GM12878 (cell line): ENCODE measurements at regions not wholly inside any gene's neighbourhood (a gene's known extent, or its start where the extent isn't known, plus 50 kb on each side); places are given as distances from the start of the nearest gene placed in this dataset.

Experiments
- ATAC-seq: fragments of 200-7000 bp; cut with Tn5 transposase; 3 replicates; pipeline ENCODE4 v1.9.1; 2020; ENCODE audit warnings: mild to moderate bottlenecking, moderate library complexity
- BruUV-seq: library from RNA; stranded (reverse); fragments of 400-500 nt; replicated peaks from 2 replicates; lab custom pipeline; 2021; lab: Mats Ljungman, UMichigan
- CTCF ChIA-PET: fragments of 300-600 bp; sonication (Branson Sonifier 250); formaldehyde crosslinking; extraction: SDS; loops from one replicate; lab custom pipeline; 2021; ENCODE audit warnings: inconsistent platforms; lab: Yijun Ruan, JAX
- POLR2A ChIA-PET: fragments of 350-600 bp; formaldehyde crosslinking; extraction: SDS; loops from one replicate; lab custom pipeline; 2021; ENCODE audit warnings: inconsistent platforms; lab: Charles Lee
- RAD21 ChIA-PET: fragments of 300-600 bp; sonication (Branson Sonifier 250); formaldehyde crosslinking; loops from one replicate; lab custom pipeline; 2023; ENCODE audit warnings: antibody characterized with exemption; ENCODE audit not compliant: unreplicated experiment; lab: Charles Lee
- SMC1A ChIA-PET: fragments of 300-600 bp; sonication (Branson Sonifier 250); formaldehyde crosslinking; loops from one replicate; lab custom pipeline; 2023; ENCODE audit not compliant: unreplicated experiment, uncharacterized antibody; lab: Charles Lee
- DNase-seq: peaks from one replicate; pipeline ENCODE4 v3.0.0-alpha.2; 2011; ENCODE audit warnings: low read depth, low spot score
- FAIRE-seq: peaks from 3 replicates; lab custom pipeline; 2011; peaks lifted over from hg19 to GRCh38; lab: Jason Lieb, UNC
- H2AFZ ChIP-seq: 2 replicates; pipeline ENCODE4 v1.6.0; 2011; ENCODE audit warnings: low read depth, low read length, control low read depth; ENCODE audit not compliant: control insufficient read depth
- H3K27ac ChIP-seq: 2 replicates; pipeline ENCODE4 v1.5.1; 2011; ENCODE audit warnings: control low read depth; ENCODE audit not compliant: control insufficient read depth, insufficient read depth
- H3K27me3 ChIP-seq, 2 experiments: replicated peaks in 1 of 2; 2 replicates each; pipeline versions ENCODE4 v1.6.0 to v1.6.1; 2011; ENCODE audit warnings: low read length in 1 of 2; ENCODE audit not compliant: control insufficient read depth in 2 of 2, insufficient read depth in 2 of 2
- H3K36me3 ChIP-seq, 2 experiments: 2 replicates each; pipeline ENCODE4 v1.5.1; 2011; ENCODE audit warnings: low read length in 1 of 2; ENCODE audit not compliant: control insufficient read depth in 2 of 2, insufficient read depth in 2 of 2
- H3K4me1 ChIP-seq: 2 replicates; pipeline ENCODE4 v1.6.1; 2011; ENCODE audit warnings: mild to moderate bottlenecking, low read length, moderate library complexity, mixed read lengths; ENCODE audit not compliant: control insufficient read depth, insufficient read depth
- H3K4me2 ChIP-seq: 2 replicates; pipeline ENCODE4 v1.6.0; 2011; ENCODE audit warnings: control low read depth; ENCODE audit not compliant: control insufficient read depth, insufficient read depth
- H3K4me3 ChIP-seq: fragments of 200-600 bp; sonication (generic); 2 replicates; pipeline ENCODE4 v1.5.1; 2016
- H3K79me2 ChIP-seq: 2 replicates; pipeline ENCODE4 v1.6.0; 2011; ENCODE audit warnings: low read length; ENCODE audit not compliant: control insufficient read depth, insufficient read depth
- H3K9ac ChIP-seq: 2 replicates; pipeline ENCODE4 v1.8.0; 2011; ENCODE audit warnings: low read length, control low read depth, mixed read lengths; ENCODE audit not compliant: control insufficient read depth, insufficient read depth
- H3K9me3 ChIP-seq: replicated peaks from 3 replicates; pipeline ENCODE4 v1.5.1; 2011; ENCODE audit warnings: mild to moderate bottlenecking, low read length; ENCODE audit not compliant: control insufficient read depth, insufficient read depth
- H4K20me1 ChIP-seq: 2 replicates; pipeline ENCODE4 v1.6.0; 2011; ENCODE audit not compliant: control insufficient read depth, insufficient read depth
- ATF7 ChIP-seq: fragments of 450-650 bp; IDR thresholded peaks from 2 replicates; pipeline ENCODE4 v1.6.1; 2016; ENCODE audit warnings: low read depth, mild to moderate bottlenecking
- BCL11A ChIP-seq: IDR thresholded peaks from 2 replicates; pipeline ENCODE4 v1.6.1; 2011; ENCODE audit warnings: low read depth, low read length
- BMI1 ChIP-seq: fragments of 450-650 bp; IDR thresholded peaks from 2 replicates; pipeline ENCODE4 v1.6.1; 2016; ENCODE audit warnings: mild to moderate bottlenecking, moderate library complexity, borderline replicate concordance
- CHD4 ChIP-seq: fragments of 200-600 bp; sonication (generic); IDR thresholded peaks from 2 replicates; pipeline ENCODE4 v1.6.1; 2016; ENCODE audit warnings: mild to moderate bottlenecking
- DPF2 ChIP-seq: fragments of 450-650 bp; IDR thresholded peaks from 2 replicates; pipeline ENCODE4 v1.6.1; 2017; ENCODE audit warnings: mild to moderate bottlenecking
- EP300 ChIP-seq, 2 experiments: fragments of 150-350 bp in 1 of 2; IDR thresholded peaks; 2 replicates each; pipeline ENCODE4 v1.6.1; 2011 to 2012; ENCODE audit warnings: low read depth in 2 of 2, low read length in 2 of 2, borderline replicate concordance in 1 of 2, improper control_type of control experiment in 1 of 2, inconsistent platforms in 1 of 2; ENCODE audit not compliant: control insufficient read depth in 1 of 2
- FOS ChIP-seq: IDR thresholded peaks from 3 replicates; pipeline ENCODE4 v1.6.1; 2011; ENCODE audit warnings: borderline replicate concordance; ENCODE audit not compliant: insufficient read length; ENCODE audit errors: extremely low read depth
- HDAC6 ChIP-seq: fragments of 200-600 bp; sonication (generic); IDR thresholded peaks from one replicate; pipeline ENCODE4 v1.8.0; 2017; ENCODE audit warnings: antibody characterized with exemption; ENCODE audit not compliant: unreplicated experiment
- IRF4 ChIP-seq: IDR thresholded peaks from 2 replicates; pipeline ENCODE4 v1.6.1; 2011; ENCODE audit warnings: low read depth, low read length
- JUNB ChIP-seq: IDR thresholded peaks from 2 replicates; pipeline ENCODE4 v1.6.1; 2016; ENCODE audit warnings: antibody characterized with exemption, mild to moderate bottlenecking
- MTA2 ChIP-seq: fragments of 450-650 bp; IDR thresholded peaks from 2 replicates; pipeline ENCODE4 v1.6.1; 2016; ENCODE audit warnings: low read depth, mild to moderate bottlenecking, moderate library complexity
- NR2C1 ChIP-seq: fragments of 450-650 bp; IDR thresholded peaks from 2 replicates; pipeline ENCODE4 v1.6.1; 2017; ENCODE audit warnings: antibody characterized with exemption, mild to moderate bottlenecking, moderate library complexity
- NR2F1 ChIP-seq: fragments of 450-650 bp; conservative IDR thresholded peaks from 2 replicates; pipeline ENCODE4 v1.6.1; 2017; ENCODE audit warnings: mild to moderate bottlenecking
- RAD51 ChIP-seq: fragments of 450-650 bp; IDR thresholded peaks from 2 replicates; pipeline ENCODE4 v1.6.1; 2016; ENCODE audit warnings: moderate library complexity, mild to moderate bottlenecking, inconsistent platforms
- SPI1 ChIP-seq: IDR thresholded peaks from 2 replicates; pipeline ENCODE4 v1.6.1; 2011; ENCODE audit warnings: low read depth, mild to moderate bottlenecking, low read length, moderate library complexity, borderline replicate concordance; ENCODE audit not compliant: insufficient read depth
- TCF7 ChIP-seq: IDR thresholded peaks from 2 replicates; pipeline ENCODE4 v1.6.1; 2014; ENCODE audit warnings: antibody characterized with exemption, borderline replicate concordance
- ZNF384 ChIP-seq: IDR thresholded peaks from 2 replicates; pipeline ENCODE4 v1.6.1; 2012; ENCODE audit warnings: low read depth, mild to moderate bottlenecking, low read length, improper control_type of control experiment, borderline replicate concordance
- WGBS: methylation state at CpG from one replicate; pipeline ENCODE4 v1.1.6; 2016; ENCODE audit warnings: low lambda C conversion rate; ENCODE audit not compliant: insufficient replicate concordance, insufficient coverage; ENCODE audit errors: missing lambda C conversion rate; 5-methylcytosine and 5-hydroxymethylcytosine counted together
- in situ Hi-C: fragments of 300-500 bp; cut with MboI; formaldehyde crosslinking; loops from 9 replicates; pipeline ENCODE4 v1.14.3; 2018; ENCODE audit warnings: mixed read lengths
- intact Hi-C: fragments of 100-400 bp; cut with micrococcal nuclease; formaldehyde crosslinking; loops from one replicate; pipeline ENCODE4 v1.14.2; 2022; ENCODE audit not compliant: unreplicated experiment
- TF ChIP-seq, protein P1 (sequence below): IDR thresholded peaks from 2 replicates; pipeline ENCODE4 v1.6.1; 2011; ENCODE audit warnings: low read depth, low read length, improper control_type of control experiment, borderline replicate concordance

DNA sequence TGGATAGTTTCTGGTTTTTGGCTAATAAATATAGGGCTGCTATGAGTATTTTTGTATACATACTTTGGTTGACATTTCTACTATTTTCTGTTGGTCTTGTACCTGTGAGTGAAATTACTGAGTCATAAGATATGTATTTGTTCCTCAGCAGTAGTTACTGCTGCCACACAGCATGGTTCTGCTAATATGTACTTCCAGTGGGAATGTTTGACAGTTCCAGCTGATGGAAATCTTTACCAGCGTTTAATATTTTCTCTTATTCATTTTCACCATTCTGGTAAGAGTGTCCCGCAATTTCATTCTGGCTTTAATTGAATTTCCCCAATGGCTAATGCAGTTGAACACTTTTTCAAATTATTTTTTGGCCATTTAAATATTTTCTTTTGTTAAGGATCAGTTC lies 57.9 kb upstream of the IL1R1 start:
- SMC1A ChIA-PET: interaction anchor here (0.7 to 9.3 kb wide), 16 partner anchors 8 to 155 kb away, joined by 3 to 108 read pairs (median 12); no protein-coding TSS in a partner anchor
- H3K4me2 ChIP-seq: no peak overlapping the region
- H3K9me3 ChIP-seq: peaks cover 5% of the 10 kb centered on the region; the same call in 1 of the 3 replicates
- intact Hi-C loops: loop anchor here (1.0 to 5.0 kb wide), 3 partner anchors 64 to 353 kb away; partner anchors contain the start of gene IL18R1
- no peaks in the 10 kb centered on the region for H3K27me3 ChIP-seq
- no peak overlapping the region for H2AFZ ChIP-seq
- no TSS peak for BruUV-seq
- no peak for DNase-seq
- RAD21 ChIA-PET: interaction anchor here (1.1 to 3.8 kb wide), 7 partner anchors 10 to 155 kb away, joined by 3 to 55 read pairs (median 29); no protein-coding TSS in a partner anchor
- H3K4me3 ChIP-seq: no peak overlapping the region
- H3K27ac ChIP-seq: no peak overlapping the region
- H4K20me1 ChIP-seq: no peaks in the 10 kb centered on the region
- no peaks in the 10 kb centered on the region for H3K79me2 ChIP-seq
- no peaks in the 10 kb centered on the region for H3K36me3 ChIP-seq
- TF ChIP-seq TCF7 (no peak), HDAC6 (no peak), RAD51 (no peak), CHD4 (no peak), ZNF384 (no peak), FOS (no peak), NR2F1 (no peak)
- H3K9ac ChIP-seq: no peak overlapping the region
- 47% methylated on average over 2 of the region's 2 CpGs for WGBS
- no peak for FAIRE-seq
- POLR2A ChIA-PET: interaction anchor here (1.3 to 2.7 kb wide), 3 partner anchors 24 to 156 kb away, joined by 7 to 11 read pairs (median 8); no protein-coding TSS in a partner anchor
- in situ Hi-C loops: no loop called here
- H3K4me1 ChIP-seq: peaks cover 31% of the 10 kb centered on the region
- CTCF ChIA-PET: interaction anchor here (1.3 to 6.0 kb wide), 4 partner anchors 21 to 155 kb away, joined by 4 to 46 read pairs (median 20); no protein-coding TSS in a partner anchor
- no peak for ATAC-seq

DNA sequence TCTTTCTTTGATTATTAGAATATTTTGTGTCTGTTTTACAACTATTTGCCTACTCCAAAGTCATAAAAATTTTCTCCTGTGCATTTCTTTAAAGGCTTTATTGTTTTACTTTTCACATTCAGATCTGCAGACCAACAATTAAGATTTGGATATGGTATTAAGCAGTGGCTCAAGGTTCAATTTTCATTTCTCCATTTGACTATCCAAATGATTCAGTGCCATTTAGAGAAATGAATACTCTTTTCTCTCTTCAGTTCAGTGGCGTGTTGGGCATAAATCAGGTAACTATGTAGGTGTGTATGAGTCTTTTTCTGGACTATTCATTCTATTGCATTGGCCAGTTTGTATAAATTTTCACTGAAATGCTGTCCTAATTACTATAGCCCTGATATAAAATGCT lies 57.3 kb upstream of the IL1R1 start:
- Histone ChIP-seq H3K4me2 (no peak overlapping the region), H3K36me3 (no peaks in the 10 kb centered on the region), H3K9me3 (peaks cover 5% of the 10 kb centered on the region; the same call in 1 of the 3 replicates), H3K4me3 (no peak overlapping the region), H3K79me2 (no peaks in the 10 kb centered on the region), H3K27me3 (no peaks in the 10 kb centered on the region), H2AFZ (no peak overlapping the region), H3K4me1 (peaks cover 27% of the 10 kb centered on the region), H3K9ac (no peak overlapping the region), H3K27ac (no peak overlapping the region), H4K20me1 (no peaks in the 10 kb centered on the region)
- FAIRE-seq (no peak), DNase-seq (no peak), ATAC-seq (peak; percentile 11)
- 20% methylated on average over 1 of the region's 1 CpG for WGBS
- in situ Hi-C loops (no loop called here), intact Hi-C loops (no loop called here)
- ChIA-PET CTCF (interaction anchor here (0.9 to 6.0 kb wide), 8 partner anchors 15 to 155 kb away, joined by 3 to 46 read pairs (median 5); no protein-coding TSS in a partner anchor), POLR2A (interaction anchor here (1.1 to 2.6 kb wide), 3 partner anchors 19 to 155 kb away, joined by 3 to 16 read pairs (median 7); no protein-coding TSS in a partner anchor), SMC1A (interaction anchor here (0.8 to 9.3 kb wide), 16 partner anchors 10 to 155 kb away, joined by 3 to 54 read pairs (median 8); no protein-coding TSS in a partner anchor), RAD21 (interaction anchor here (0.9 to 4.0 kb wide), 12 partner anchors 11 to 201 kb away, joined by 3 to 25 read pairs (median 7); no protein-coding TSS in a partner anchor)
- BruUV-seq: no TSS peak
- peak; percentile 53; the same call in 1 of the 2 replicates for TF ChIP-seq MTA2
- TF ChIP-seq DPF2: peak; percentile 68; the same call in 1 of the 2 replicates
- peak; percentile 45; the same call in 1 of the 2 replicates for TF ChIP-seq IRF4
- TF ChIP-seq ATF7: no peak
- peak in 1 of 2 experiments; percentile 70; a peak in 2 of 4 replicates for TF ChIP-seq EP300 (IDR thresholded peaks at IDR 0.05; ENCODE audit: borderline replicate concordance in 1 of 2, control insufficient read depth in 1 of 2, low read depth in 2 of 2, low read length in 2 of 2)
- TF ChIP-seq JUNB: peak; percentile 30
- TF ChIP-seq, protein P1, sequence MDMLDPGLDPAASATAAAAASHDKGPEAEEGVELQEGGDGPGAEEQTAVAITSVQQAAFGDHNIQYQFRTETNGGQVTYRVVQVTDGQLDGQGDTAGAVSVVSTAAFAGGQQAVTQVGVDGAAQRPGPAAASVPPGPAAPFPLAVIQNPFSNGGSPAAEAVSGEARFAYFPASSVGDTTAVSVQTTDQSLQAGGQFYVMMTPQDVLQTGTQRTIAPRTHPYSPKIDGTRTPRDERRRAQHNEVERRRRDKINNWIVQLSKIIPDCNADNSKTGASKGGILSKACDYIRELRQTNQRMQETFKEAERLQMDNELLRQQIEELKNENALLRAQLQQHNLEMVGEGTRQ: no peak
- peak; percentile 79; the same call in 1 of the 2 replicates for TF ChIP-seq BCL11A
- peak; percentile 28; the same call in 1 of the 2 replicates for TF ChIP-seq BMI1
- TF ChIP-seq NR2C1: no peak
- TF ChIP-seq SPI1: peak; percentile 38; the same call in 1 of the 2 replicates
- TF ChIP-seq TCF7: no peak
